Loucy (cell line): ENCODE measurements at regions not wholly inside any gene's neighbourhood (a gene's known extent, or its start where the extent isn't known, plus 50 kb on each side); places are given as distances from the start of the nearest gene placed in this dataset.

Source experiments
- H2AFZ ChIP-seq: fragments of 200-600 bp; sonication (generic); 2 replicates; pipeline ENCODE4 v1.6.0; 2016; ENCODE audit warnings: antibody characterized with exemption, mild to moderate bottlenecking, low read length, moderate library complexity
- H3F3A ChIP-seq: fragments of 200-600 bp; 2 replicates; pipeline ENCODE4 v1.6.0; 2016; ENCODE audit warnings: antibody characterized with exemption, low read depth, mild to moderate bottlenecking
- H3K27me3 ChIP-seq: fragments of 200-600 bp; sonication (generic); 2 replicates; pipeline ENCODE4 v1.6.1; 2014; ENCODE audit warnings: low read length, mild to moderate bottlenecking; ENCODE audit not compliant: insufficient read depth, poor library complexity, severe bottlenecking
- H3K36me3 ChIP-seq: fragments of 200-600 bp; sonication (generic); 2 replicates; pipeline ENCODE4 v1.6.1; 2016; ENCODE audit warnings: low read length; ENCODE audit not compliant: insufficient read depth
- H3K4me1 ChIP-seq: fragments of 200-600 bp; sonication (generic); 2 replicates; pipeline ENCODE4 v1.5.1; 2014; ENCODE audit warnings: low read length, mild to moderate bottlenecking; ENCODE audit not compliant: insufficient read depth, poor library complexity, severe bottlenecking
- H3K4me2 ChIP-seq: fragments of 200-600 bp; sonication (generic); 2 replicates; pipeline ENCODE4 v1.6.0; 2014; ENCODE audit warnings: antibody characterized with exemption, low read length, low read depth, mild to moderate bottlenecking; ENCODE audit not compliant: poor library complexity, severe bottlenecking
- H3K4me3 ChIP-seq: fragments of 200-600 bp; sonication (generic); 2 replicates; pipeline ENCODE4 v1.5.1; 2014; ENCODE audit warnings: low read length, mild to moderate bottlenecking, mixed read lengths; ENCODE audit not compliant: poor library complexity, severe bottlenecking
- H3K79me2 ChIP-seq: fragments of 200-600 bp; sonication (generic); 2 replicates; pipeline ENCODE4 v1.6.1; 2014; ENCODE audit warnings: low read length; ENCODE audit not compliant: insufficient read depth
- H3K9ac ChIP-seq: fragments of 200-600 bp; sonication (generic); 2 replicates; pipeline ENCODE4 v1.6.0; 2014; ENCODE audit warnings: mild to moderate bottlenecking, low read depth, low read length, moderate library complexity; ENCODE audit not compliant: poor library complexity, severe bottlenecking
- H3K9me2 ChIP-seq: fragments of 200-600 bp; sonication (generic); replicated peaks from 2 replicates; pipeline ENCODE4 v1.6.1; 2016; ENCODE audit warnings: low read depth, low read length, mixed read lengths
- H3K9me3 ChIP-seq: fragments of 200-600 bp; sonication (generic); 2 replicates; pipeline ENCODE4 v1.6.1; 2014; ENCODE audit warnings: mild to moderate bottlenecking, antibody characterized with exemption, low read length, low read depth; ENCODE audit not compliant: insufficient read depth
- H4K20me1 ChIP-seq: fragments of 200-600 bp; sonication (generic); 2 replicates; pipeline ENCODE4 v1.6.0; 2014; ENCODE audit warnings: antibody characterized with exemption, low read length, mild to moderate bottlenecking; ENCODE audit not compliant: insufficient read depth, poor library complexity, severe bottlenecking
- CTCF ChIP-seq: fragments of 200-600 bp; sonication (generic); conservative IDR thresholded peaks from 2 replicates; pipeline ENCODE4 v1.5.1; 2014; ENCODE audit warnings: mild to moderate bottlenecking, antibody characterized with exemption, low read length
- EZH2phosphoT487 ChIP-seq: fragments of 200-600 bp; IDR thresholded peaks from 2 replicates; pipeline ENCODE4 v1.6.1; 2018; ENCODE audit warnings: antibody characterized with exemption, mild to moderate bottlenecking, moderate library complexity, borderline replicate concordance

GRCh38 chr18:56199580-56200330, 438.6 kb downstream of the TXNL1 start:
- Histone ChIP-seq H3K79me2 (no peaks in the 10 kb centered on the region), H3K27me3 (no peaks in the 10 kb centered on the region), H3F3A (no peaks in the 10 kb centered on the region), H2AFZ (no peak overlapping the region), H4K20me1 (no peaks in the 10 kb centered on the region), H3K4me2 (no peak overlapping the region), H3K4me1 (no peaks in the 10 kb centered on the region), H3K9me2 (no peaks in the 10 kb centered on the region), H3K4me3 (no peak overlapping the region), H3K9ac (no peak overlapping the region), H3K9me3 (no peaks in the 10 kb centered on the region), H3K36me3 (no peaks in the 10 kb centered on the region)
- no peak for TF ChIP-seq CTCF
- no peak for TF ChIP-seq EZH2phosphoT487

GRCh38 chr18:56197241-56197859, 441.0 kb downstream of the TXNL1 start:
- no peaks in the 10 kb centered on the region for H4K20me1 ChIP-seq
- H3K9me3 ChIP-seq, result no peaks in the 10 kb centered on the region
- H3K27me3 ChIP-seq, result no peaks in the 10 kb centered on the region
- H3K79me2 ChIP-seq, result no peaks in the 10 kb centered on the region
- no peak overlapping the region for H2AFZ ChIP-seq
- TF ChIP-seq CTCF, result no peak
- no peaks in the 10 kb centered on the region for H3K36me3 ChIP-seq
- H3K4me3 ChIP-seq, result no peak overlapping the region
- no peaks in the 10 kb centered on the region for H3K9me2 ChIP-seq
- no peak overlapping the region for H3K9ac ChIP-seq
- no peak overlapping the region for H3K4me2 ChIP-seq
- no peaks in the 10 kb centered on the region for H3F3A ChIP-seq
- no peaks in the 10 kb centered on the region for H3K4me1 ChIP-seq

GRCh38 chr18:56196495-56197225, 441.7 kb downstream of the TXNL1 start:
- Histone ChIP-seq H3F3A (no peaks in the 10 kb centered on the region), H3K4me2 (no peak overlapping the region), H3K9ac (no peak overlapping the region), H4K20me1 (no peaks in the 10 kb centered on the region), H3K27me3 (no peaks in the 10 kb centered on the region), H3K36me3 (no peaks in the 10 kb centered on the region), H3K79me2 (no peaks in the 10 kb centered on the region), H3K4me1 (no peaks in the 10 kb centered on the region), H3K9me2 (no peaks in the 10 kb centered on the region), H3K9me3 (no peaks in the 10 kb centered on the region), H2AFZ (no peak overlapping the region), H3K4me3 (no peak overlapping the region)
- TF ChIP-seq CTCF (no peak), EZH2phosphoT487 (no peak)
